ENCODE measurements at regions not wholly inside any gene's neighbourhood (a gene's known extent, or its start where the extent isn't known, plus 50 kb on each side); places are given as distances from the start of the nearest gene placed in this dataset.

DNA sequence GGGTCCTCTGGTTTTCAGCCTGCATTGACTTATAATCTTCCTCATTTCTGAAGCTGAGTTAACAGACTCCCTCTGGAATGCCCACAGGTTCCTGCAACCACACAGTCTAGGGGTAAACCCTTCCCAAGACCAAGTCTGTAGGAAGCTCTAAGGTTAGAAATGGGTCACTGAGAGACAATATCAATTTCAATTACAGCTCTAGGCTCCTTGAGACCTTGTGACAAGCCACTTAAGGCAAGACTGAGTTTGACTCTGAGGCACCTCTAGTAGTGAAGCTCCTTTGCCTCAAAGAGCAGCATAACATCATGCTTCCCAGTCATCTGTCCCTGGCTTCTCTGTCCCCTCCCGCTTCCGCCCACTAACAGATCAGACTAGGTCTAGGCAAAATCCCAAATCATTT, 333.2 kb upstream of the JARID2 start:
- in situ Hi-C loops (cut with MboI; ENCODE audit: low pct_unique_long_range_greater_than_20kb, low sequenced_read_pairs, unreplicated experiment), result no loop called here
- TF ChIP-seq, protein P1, sequence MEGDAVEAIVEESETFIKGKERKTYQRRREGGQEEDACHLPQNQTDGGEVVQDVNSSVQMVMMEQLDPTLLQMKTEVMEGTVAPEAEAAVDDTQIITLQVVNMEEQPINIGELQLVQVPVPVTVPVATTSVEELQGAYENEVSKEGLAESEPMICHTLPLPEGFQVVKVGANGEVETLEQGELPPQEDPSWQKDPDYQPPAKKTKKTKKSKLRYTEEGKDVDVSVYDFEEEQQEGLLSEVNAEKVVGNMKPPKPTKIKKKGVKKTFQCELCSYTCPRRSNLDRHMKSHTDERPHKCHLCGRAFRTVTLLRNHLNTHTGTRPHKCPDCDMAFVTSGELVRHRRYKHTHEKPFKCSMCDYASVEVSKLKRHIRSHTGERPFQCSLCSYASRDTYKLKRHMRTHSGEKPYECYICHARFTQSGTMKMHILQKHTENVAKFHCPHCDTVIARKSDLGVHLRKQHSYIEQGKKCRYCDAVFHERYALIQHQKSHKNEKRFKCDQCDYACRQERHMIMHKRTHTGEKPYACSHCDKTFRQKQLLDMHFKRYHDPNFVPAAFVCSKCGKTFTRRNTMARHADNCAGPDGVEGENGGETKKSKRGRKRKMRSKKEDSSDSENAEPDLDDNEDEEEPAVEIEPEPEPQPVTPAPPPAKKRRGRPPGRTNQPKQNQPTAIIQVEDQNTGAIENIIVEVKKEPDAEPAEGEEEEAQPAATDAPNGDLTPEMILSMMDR (IDR thresholded peaks at IDR 0.05; ENCODE audit: extremely low read depth, insufficient read depth, missing control alignments), result no peak
- no peak for DNase-seq (ENCODE audit: low spot score)

DNA sequence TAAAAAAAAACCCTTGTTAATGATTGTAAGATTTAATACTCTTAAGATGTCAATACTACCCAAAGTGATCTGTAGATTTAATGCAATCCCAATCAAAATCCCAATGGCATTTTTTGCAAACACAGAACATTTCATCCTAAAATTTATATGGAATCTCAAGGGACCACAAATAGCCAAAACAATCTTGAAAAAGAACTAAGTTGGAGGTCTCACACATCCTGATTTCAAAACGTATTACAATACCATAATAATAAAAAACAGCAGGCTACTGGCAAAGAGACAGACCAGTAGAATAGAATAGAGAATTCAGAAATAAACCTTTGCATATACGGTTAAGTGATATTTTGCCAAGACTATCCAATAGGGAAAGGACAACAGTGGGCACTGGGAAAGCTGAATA, 331.9 kb upstream of the JARID2 start:
- TF ChIP-seq, protein P1 (IDR thresholded peaks at IDR 0.05; ENCODE audit: extremely low read depth, insufficient read depth, missing control alignments), result no peak
- DNase-seq (ENCODE audit: low spot score), result no peak
- in situ Hi-C loops (cut with MboI; ENCODE audit: low pct_unique_long_range_greater_than_20kb, low sequenced_read_pairs, unreplicated experiment), result no loop called here

DNA sequence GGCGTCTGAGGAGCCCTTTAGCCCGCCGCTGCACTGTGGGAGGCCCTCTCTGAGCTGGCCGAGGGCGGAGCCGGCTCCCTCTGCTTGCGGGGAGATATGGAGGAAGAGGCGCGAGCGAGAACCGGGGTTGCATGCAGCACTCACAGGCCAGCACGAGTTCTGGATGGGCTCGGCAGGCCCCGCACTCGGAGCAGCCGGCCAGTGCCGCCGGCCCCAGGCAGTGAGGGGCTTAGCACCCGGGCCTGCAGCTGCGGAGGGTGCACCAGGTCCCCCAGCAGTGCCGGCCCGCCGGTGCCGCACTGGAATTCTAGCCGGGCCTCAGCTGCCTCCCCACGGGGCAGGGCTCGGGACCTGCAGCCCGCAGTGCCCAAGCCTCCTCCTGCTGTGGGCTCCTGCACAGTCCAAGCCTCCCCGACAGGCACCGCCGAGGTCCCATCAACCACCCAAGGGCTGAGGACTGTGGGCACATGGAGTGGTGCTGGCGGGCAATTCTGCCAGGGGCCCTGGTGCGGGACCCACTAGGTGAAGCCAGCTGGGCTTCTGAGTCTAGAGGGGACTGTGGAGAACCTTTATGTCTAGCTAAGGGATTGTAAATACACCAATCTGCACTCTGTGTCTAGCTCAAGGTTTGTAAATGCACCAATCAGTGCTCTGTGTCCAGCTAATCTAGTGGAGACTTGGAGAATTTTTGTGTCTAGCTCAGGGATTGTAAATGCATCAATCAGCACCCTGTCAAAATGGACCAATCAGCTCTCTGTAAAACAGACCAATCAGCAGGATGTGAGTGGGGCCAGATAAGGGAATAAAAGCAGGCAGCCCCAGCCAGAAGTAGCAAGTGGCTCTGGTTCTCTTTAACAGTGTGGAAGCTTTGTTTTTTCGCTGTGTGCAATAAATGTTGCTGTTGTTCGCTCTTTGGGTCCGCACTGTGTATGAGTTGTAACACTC, 329.7 kb upstream of the JARID2 start:
- in situ Hi-C loops (cut with MboI; ENCODE audit: low pct_unique_long_range_greater_than_20kb, low sequenced_read_pairs, unreplicated experiment), result no loop called here
- TF ChIP-seq, protein P1 (IDR thresholded peaks at IDR 0.05; ENCODE audit: extremely low read depth, insufficient read depth, missing control alignments), result no peak
- no peak for DNase-seq (ENCODE audit: low spot score)

DNA sequence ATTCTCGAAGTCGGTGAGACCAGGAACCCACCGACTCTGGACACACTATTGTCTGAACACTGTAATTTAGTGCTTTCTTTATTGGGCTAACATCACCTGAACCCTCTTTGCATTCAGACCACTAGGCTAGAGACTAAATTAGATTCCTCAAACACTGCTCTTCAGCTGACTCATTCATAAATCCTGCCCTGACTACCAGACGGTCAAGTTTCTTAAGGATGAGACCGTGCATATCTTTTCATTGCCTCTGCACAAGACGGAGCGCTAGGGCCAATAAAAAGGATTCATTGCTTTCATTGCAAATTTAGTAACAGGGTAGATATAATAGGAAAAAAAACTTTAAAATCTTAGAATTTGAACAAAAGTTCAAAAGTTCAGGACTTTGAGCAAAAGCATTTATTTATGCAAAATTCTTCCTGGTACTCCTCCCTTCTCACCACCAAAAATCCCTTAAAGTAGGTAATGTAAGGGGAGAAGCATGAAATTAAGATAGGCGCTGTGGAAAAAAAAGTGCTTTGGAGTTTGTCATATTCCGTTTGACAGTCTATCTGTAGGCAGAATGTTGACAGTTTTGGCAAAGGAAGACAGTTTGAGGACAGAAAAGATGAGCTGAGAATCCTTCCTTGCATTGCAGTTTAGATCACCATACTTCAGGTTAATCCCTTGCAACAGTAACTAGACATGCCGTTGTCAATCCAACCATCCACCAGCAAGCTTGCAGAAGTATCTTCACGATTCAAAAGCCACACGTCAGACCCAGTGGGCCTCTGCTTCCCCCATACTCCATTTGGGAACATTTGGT, 328.6 kb upstream of the JARID2 start:
- TF ChIP-seq, protein P1 (IDR thresholded peaks at IDR 0.05; ENCODE audit: extremely low read depth, insufficient read depth, missing control alignments), result no peak
- DNase-seq (ENCODE audit: low spot score), result no peak
- in situ Hi-C loops (cut with MboI; ENCODE audit: low pct_unique_long_range_greater_than_20kb, low sequenced_read_pairs, unreplicated experiment), result no loop called here

DNA sequence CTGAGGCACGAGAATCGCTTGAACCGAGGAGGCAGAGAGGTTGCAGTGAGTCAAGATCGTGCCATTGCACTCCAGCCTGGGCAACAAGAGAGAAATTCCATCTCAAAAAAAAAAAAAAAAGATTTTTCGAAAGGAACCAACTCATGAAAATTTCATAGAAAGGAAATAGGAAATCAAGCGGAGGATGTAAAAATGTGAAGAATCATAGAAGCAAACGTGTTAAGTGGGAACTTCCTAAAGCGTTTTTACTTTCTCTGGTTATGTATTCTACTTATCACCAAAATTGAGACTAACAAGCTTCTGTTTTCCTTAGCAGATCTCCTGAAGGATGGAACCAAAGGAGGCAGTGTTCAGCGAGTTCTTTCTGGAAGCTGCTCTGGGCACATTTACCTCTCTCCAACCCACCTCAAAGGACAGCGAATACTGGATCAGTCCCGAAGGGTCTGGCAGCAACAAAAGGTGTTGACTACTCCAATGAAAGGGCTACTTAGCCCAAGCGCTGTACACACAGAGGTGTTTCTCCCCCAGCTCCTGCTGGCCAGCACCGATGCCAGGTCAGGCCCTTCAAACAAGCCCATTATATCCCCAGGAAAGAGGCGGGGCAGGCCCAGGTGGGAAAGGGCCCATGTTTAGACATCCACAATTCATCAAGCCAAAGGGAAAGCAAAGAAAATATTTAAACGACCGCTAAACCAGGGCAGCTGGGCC, 327.5 kb upstream of the JARID2 start:
- no peak for DNase-seq (ENCODE audit: low spot score)
- TF ChIP-seq, protein P1 (IDR thresholded peaks at IDR 0.05; ENCODE audit: extremely low read depth, insufficient read depth, missing control alignments), result no peak
- in situ Hi-C loops (cut with MboI; ENCODE audit: low pct_unique_long_range_greater_than_20kb, low sequenced_read_pairs, unreplicated experiment), result no loop called here

DNA sequence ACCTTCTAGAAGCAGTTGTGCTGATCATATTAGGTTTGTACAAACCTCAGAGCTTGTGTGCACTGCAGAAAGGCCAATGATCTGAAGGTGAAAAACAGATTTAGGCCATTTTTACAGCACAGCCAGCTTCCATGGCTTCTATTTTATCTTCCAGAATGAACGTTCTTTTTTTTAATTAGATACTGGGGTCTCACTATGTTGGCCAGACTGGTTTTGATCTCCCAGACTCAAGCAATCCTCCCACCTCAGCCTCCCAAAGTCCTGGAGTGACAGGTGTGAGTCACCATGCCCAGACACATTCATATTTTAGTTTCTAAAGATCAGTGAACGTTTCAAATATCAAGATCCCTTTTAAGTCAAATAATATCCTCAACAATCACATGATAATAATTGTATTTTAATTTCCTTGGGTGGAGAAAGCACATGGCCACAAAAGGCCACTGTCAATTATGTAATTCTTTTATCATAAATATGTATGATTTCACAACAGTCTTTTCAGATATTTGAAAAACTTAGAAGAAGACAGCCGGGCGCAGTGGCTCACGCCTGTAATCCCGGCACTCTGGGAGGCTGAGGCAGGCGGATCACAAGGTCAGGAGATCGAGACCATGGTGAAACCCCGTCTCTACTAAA, 326.7 kb upstream of the JARID2 start:
- DNase-seq (ENCODE audit: low spot score), result no peak
- TF ChIP-seq, protein P1 (IDR thresholded peaks at IDR 0.05; ENCODE audit: extremely low read depth, insufficient read depth, missing control alignments), result no peak
- in situ Hi-C loops (cut with MboI; ENCODE audit: low pct_unique_long_range_greater_than_20kb, low sequenced_read_pairs, unreplicated experiment), result no loop called here

Data from GM13977 (cell line).